HG03108 (cell line): ENCODE measurements at regions not wholly inside any gene's neighbourhood (a gene's known extent, or its start where the extent isn't known, plus 50 kb on each side); places are given as distances from the start of the nearest gene placed in this dataset.

ENCODE experiments used
- ATAC-seq: cut with Tn5 transposase; IDR thresholded peaks from one replicate; pipeline ENCODE4 v1.9.1; 2021; ENCODE audit warnings: moderate library complexity; ENCODE audit not compliant: unreplicated experiment

DNA sequence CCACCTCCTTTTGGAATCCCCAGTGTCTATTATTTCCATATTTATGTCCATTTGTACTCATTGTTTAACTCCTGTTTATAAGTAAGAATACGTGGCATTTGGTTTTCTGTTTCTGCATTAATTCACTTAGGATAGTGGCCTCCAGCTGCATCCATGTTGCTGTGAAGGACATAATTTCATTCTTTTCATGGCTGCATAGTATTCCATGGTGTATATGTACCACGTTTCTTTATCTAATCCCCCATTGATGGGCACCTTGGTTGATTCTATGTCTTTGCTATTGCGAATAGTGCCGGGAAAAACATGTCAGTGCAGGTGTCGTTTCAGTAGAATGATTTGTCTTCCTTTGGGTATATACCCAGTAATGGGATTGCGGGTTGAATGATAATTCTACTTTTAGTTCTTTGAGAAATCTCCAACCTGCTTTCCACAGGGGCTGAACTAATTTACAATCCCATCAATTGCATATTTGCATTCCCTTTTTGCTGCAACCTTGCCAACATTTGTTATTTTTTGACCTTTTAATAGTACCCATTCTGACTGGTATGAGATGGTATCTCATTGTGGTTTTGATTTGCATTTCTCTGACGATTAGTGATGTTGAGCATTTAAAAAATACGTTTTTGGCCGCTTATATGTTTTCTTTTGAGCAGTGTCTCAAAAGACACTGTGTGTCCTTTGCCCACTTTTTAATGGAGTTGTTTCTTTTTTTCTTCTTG is 373.2 kb upstream of the TNRC6C start:
- no peak for ATAC-seq

DNA sequence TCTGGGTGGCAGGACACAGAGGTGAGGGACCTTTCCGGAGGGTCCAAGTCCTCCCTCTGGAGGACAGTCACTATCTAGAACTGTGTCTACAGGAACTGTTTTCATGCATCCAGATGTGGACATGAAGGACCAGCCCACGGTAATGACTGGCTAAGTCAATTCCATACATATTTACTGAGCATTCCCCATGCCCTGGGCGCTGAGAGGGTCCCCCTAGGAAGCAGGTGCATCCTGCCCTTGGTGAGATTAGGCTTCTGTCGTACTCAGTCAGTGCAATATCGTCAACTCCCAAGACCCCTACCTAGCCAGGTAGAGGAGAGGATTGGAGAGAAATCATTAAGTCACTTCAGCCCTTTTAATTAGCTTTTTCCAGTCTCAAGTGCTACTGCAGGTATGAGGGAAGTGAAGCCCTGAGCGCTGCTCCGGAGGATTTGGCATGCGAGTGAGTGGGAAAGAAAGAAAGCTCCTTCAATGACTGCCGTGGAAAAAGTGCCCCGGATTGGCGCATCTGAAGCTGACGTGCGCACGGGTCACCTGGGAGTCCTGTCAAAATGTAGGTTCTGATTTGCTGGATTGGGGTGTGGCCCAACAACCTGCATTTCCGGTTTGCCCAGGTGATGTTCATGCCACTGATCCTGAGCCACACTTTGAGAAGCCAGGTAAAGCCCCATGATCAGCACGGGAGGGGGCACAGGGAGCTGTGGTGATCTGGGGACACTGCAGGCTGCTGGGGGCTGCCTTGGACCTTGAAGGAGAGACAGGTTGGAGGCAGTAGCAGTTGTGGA is 367.4 kb upstream of the TNRC6C start:
- no peak for ATAC-seq

DNA sequence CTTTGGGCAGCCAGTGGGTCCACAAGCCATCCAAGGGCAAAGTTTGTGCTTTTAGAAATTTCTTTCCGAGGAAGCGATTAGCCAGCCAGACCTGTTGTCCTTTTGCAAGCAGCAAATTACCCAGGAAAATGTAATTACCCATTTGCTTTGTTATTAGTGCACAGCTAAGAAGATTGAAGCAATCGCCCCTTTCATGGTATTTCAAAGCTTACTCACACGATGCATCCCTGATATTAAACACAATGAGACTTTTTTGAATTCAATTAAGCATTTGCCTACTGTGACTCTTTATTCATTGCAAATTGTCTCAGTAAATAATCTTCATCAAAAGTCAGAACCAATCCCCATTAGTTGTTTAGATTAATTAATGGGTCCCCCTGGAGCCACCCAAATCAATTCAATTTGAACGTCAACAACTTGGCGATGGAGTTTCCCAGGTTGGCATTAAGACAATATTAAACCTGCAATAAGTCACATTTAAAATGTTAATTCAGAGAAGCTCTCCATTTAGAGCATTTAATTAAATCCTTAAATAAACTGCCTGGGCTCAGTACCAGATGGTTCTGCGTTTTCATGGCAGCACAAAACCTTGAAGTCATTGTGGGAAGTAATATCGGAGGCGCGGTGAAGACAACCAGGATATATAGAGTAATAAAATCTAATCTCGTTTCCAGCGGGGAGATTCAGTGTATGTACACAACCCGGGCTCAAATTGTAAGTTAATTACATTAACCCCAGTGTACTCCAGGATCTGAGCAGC is 366.2 kb upstream of the TNRC6C start:
- no peak for ATAC-seq

DNA sequence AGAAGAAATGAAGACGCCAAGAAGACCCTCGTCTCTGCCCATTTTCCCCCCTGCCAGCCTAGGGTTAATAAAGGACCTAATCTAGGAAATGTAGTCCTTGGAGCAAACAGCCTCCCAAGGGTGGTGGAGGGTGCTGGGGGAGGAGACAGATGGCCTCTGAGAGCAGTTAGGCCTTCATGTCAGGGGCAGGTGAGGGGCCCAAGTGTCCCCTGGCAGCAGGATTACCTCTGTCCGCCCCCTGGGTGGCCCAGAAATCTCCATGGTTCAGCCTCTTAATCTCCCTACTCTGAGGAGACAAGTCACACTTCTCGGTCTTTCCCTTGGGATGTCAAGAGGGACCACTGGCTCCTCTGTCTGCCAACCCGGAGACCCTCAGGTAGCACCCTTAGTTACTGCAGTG is 365.4 kb upstream of the TNRC6C start:
- ATAC-seq, result no peak

DNA sequence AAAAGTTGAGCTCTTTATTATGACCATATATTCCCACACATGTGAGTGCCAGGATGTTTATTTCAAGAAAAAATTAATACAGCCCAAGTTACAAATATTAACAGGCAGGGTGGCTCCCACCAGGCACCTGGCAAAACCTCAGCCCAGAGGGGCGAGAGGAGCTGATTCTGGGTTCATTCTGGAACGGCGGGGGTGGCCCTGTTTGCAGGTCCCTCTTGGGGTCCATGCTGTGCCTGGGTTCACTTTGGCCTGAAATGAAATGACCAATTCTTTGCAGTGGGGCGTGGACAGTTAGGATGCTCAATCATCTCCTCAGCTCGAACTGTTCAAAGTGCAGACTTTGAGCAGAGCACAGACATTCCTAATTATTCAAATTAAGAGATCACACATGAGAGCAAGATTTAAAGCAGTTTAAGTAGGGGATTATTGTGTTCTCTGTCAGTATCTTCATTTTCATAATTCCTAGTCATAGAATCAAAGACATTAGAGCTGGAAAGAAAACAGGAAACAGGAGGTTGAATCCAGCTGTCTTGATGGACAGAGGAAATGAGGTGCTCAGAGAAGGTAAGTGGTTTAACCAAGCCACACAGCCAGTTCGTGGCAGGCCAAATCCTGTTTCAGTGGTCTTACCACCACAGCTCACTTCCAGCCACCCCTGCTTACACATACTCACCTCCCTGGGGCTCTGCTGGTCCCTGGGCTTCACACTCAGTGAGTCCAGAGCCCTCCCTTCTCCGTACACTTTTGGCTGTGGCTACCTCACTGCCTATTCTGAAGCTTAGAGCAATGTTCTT is 363.9 kb upstream of the TNRC6C start:
- ATAC-seq, result no peak

DNA sequence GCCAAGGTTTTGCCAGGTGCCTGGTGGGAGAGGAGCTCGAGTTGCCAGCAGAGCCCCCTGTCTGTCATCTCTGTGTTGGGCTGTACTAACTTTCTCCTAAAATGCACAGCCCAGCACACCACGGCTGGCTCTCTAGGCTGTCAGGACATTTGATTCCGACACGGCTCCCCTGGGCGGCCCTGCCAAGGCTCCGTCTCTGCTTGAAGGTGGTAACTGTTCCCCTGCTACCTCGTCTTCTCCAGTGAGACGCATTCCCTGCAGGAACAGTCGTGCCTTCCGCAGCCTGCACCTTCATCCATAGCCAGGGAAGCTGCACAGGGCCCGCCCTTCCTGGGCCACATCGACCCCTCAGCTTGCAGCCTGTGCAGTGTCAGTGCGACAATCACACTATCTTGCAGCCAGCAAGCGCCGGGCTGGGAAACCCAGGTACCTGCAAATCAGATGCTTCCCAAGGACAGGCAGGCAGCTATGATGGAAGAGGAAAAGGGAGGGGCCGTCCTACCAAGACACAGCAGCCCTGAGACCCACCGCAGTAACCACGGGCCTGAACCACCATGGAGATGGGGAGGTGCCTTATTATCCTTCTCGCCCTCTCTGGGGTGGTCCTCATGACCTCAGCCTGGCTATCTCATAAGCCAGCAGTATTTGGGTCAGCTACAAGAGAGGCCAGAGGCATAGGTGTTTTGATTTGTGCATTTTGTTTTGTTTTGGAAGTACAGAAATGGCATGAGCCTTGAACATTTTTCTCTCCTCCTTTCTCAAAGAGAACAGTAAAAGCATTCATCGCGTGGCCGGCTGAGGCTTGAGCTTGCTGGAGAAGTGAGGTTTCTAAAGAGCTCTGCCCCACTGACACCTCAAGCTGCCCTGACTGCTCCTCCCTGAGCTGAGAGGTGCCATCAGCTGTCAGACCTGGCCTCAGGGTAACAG is 361.7 kb upstream of the TNRC6C start:
- ATAC-seq, result no peak

DNA sequence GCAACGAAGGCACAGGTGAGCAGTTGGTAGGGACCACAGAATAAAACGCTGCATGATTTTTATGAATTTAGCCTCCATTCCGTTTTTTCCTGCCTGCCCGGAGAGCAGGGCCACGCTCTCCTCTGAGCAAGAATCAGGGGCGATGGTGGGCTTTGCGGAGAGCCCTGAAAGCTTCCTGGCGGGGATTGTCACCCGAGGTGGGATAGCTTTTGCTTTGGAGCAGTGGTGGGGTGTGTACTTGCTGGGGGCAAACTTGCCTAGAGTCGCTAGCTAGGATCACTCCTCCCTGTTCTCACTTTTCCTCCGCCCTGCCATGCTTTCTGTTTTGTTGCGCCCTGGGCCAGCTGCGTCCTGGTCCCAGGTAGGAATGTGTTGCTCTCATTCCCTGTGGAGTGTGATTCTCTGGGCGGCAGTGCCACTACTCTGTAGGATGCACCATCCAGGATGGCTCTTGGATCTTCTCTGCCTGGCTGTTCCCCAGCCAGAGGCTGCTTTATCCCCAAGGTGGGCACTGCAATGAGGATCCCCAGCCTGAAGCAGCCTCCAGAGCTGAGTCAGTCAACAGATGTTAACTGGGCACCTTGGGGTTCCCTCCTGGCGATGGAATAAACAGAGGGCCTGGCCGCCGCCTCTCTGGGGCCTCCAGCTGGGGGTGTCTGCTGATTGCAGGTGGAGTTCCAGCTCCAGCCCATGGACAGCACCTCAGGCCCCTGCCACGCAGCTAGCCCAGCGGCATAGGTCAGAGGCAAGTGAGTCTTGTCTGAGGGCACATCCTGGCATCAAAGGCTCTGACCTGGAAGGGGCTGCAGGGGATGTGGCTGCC is 360.9 kb upstream of the TNRC6C start:
- no peak for ATAC-seq

DNA sequence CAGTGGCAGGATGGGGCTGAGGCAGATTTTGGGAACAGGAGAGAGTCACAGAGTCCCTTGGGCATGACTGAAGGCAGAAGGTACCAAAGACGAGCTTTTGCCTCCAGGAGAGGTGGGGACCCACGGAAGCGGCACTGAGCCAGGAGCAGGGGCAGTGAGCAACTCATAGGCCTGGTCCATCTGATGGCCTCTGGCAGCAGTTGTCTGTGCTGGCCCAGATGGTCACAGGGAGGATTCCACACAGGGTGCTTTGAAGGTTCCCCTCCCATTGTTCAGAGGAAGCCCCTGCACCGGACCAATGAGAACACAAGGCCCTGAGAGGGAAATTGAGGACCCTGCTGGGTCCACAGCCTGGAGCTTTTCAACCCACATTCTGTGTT is 360.3 kb upstream of the TNRC6C start:
- no peak for ATAC-seq

DNA sequence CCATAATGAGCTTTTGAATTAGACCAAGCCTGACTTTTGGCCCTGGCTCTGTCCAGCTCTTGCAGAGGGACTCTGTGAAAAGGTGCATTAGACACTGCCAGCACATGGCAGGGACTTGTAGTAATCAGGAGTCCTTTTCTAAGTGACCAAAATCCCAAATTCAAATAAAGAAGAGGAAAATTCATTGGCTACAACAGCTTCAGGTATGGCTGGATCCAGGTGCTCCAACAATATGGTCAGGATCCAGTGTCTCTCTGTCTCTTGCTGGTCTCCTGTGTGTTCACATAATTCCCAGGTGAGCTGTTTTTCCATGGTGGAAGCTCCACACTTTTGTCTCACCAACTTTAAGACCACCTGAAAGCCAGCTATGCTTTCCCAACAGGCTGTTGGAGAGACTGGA is 358.8 kb upstream of the TNRC6C start:
- no peak for ATAC-seq

DNA sequence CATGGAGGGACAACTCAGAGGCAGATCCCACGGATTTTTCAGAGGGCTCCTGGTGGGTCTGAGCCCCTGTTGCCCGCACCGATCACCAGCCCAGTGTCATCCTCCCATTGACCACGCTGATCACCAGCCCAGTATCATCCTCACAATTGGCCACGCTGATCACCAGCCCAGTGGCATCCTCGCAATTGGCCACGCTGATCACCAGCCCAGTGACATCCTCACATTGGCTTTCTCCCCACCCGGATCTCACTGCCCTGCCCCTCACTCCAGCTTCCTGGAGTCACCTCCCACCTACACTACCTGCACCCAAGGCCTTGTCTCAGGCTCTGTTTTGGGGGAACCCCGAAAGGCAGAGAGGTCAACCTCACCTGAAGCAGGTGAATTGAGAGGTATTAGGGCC is 358.2 kb upstream of the TNRC6C start:
- no peak for ATAC-seq

DNA sequence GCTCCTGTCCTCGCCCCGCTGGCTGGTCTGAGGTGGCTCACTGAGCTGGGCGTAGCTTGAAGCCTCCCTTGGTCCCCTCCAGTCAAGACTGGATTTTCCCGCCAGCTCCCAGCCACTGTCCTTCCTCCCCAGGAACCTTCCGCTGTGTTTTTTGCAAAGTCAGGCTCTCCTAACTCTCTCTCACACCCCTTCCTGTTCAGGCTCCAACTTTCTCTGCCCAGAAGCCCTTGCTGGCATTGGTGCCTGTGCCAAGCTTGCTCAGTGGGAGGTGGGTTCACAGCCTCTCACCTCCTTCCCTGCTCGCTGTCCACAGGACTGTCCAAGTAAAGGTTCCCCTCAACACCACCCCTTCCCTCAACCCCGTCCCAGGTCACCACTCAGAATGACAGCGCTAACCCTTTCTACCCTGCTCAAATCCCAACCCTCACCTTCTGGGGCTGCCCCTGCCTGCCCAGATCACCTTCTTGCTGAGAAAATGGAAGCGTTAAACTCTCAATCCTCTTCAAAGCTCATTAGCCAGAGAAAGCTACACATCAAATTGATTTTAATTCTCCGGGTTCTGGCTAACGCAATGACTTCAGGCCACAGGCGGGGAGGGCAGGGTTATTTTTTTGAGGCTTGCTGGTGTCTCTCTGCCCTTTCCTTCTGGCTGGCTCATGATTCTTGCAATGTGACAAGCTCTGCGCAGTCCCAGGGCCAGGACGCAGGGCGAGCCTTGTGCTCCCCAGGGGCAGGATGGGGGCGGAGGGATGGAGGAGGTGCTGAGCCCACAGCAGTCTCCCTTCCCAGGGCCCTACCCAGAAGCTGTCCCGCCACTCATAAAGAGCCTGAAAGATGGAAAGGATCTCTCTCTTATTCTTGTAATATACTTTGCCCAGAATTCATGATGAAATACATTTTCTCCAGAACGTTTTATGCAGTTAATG is 357.2 kb upstream of the TNRC6C start:
- ATAC-seq, result no peak

DNA sequence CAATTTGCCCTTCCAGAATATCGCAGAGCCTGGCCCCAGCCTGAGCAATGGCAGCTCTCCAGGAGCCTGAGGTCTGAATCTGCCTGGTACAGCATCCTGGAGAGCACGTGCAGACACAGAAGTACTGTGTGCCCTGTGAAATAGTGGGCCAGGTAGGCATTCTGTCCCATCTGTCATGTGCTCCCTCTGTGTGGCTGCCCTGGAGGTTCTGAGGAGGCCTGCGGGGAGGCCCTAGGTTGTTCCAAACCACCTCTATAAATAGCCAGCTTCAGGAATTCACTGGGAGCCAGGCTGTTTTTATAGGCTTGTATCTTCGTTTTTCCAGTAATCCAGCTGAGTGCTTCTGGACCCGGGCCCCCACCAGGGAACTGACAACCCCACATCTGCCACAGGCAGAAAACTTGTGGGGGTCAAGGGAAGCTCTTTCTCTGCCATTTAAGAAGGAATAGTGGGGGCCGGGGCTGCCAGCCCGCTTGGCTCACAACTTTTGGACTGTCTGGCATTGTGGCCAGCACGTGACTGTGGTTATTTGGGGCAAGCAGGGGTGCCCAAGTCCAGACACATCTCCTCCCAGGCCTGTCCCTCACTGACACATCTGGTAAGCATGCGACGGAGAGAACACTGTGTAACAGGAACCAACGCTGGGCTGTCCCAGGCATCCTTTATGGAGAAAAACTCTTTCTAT is 356.3 kb upstream of the TNRC6C start:
- ATAC-seq, result no peak

DNA sequence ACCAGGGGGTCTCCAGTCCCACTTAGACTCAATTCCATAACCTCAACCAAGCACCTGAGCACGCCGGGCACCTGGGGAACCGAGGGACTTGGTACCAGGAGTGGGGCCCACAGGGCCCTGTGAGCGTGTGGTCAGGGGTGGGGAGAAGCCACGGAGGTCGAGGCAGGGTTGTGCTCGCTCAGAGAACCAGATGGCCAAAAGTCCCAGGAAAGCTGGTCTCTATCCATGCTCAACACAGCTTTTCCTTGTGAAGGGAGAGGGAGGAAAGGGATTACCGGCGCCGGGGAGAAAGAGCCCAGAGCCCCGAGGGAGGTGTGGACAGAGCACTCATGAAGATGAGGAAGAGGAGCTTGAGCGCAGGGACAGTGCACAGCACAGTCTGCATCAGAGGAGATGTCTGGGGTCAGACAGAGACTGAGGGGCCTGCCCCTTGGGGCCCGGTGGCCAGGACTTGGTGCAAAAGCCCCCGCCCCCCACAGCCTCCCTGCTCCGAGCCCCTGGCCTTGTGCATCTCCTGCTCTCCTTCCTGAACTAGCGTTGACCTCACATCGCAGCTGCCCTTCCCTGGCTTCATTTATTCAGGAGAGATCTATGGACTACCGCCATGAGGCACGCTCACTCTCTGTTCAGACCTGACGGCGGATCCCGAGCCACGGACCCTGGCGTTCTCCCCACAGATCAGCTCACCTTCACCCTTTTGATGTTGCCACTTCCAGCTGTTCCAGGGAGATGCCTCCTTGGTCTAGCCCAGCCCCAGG is 355.4 kb upstream of the TNRC6C start:
- no peak for ATAC-seq

DNA sequence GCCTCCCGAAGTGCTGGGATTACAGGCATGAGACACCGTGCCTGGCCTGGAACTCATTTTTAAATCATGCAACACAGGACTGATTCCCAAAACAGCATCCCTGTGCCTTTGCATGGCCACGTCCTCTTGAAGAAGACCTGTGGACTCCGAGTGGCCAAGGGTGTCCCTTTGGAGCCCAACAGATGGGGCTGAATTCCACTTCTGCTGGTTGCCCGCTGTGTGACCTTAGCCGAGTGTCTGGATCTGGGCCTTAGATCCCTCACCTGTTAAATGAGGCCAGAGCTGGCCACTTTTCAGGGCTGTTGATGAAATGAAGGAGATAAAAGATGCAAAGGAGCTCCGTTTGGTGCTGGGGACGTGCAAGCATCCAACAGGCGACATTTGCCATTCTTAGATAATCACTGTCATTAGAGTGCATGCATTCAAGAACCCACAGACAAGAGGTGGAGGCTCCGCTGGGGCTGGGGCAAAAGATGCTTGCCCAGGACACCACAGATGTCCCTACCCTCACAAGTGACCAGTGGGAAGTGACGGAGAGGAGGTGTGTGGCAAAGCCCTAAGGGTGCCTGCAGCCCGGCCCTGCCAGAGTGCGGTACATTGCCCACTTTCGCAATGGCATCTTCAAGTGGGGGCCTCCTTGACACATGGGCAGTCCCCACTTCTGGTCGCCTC is 354.1 kb upstream of the TNRC6C start:
- ATAC-seq, result no peak

DNA sequence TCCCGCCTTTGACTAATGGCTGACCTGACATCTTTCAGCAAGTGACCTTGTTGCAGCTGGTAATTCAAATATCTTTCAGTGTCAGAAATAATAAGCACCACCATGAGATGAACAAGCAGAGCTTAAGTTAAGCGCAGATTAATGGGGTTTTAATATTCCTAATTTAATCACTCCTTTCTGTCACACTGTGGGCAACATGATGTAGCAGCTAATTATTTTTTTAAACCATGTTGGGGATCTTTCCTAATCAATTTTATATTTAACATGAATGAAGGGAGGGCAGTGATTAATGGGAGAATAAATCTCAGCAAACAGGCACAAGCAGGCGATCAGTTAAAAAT is 353.6 kb upstream of the TNRC6C start:
- no peak for ATAC-seq

DNA sequence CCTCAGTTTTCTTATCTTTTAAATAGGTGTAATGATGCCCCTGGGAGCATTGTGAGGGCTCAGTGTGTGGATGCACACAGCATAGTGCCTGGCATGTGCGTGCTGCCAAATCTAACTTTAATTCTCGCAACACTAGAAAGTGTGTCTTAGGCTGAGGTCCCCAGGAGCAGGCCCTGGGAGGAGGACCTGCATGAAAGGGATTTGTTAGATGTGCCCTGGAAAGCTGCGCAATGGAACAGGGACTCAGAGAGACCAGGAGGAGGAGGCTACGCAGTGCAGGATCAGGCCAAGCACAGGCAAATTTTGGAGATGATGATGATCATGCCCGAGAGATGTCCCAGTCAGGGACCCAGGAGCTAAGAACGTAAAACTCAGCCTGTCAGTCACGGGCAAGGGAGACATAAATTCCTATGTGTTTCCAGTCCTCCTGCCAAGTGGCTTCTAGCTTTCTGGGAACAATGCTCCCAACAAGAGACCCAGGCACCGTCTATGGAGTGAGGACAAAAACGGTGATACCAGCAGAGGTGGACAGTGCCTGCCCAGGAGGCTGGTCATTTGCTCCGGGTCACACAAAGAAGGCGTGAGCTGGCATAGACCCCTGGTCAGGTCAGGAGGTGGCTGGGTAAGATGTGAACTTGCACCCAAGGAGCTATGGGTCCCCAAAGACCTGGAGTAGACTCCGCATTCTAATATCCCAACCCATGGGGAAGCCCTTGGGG is 352.2 kb upstream of the TNRC6C start:
- no peak for ATAC-seq
